Activated CD4-positive, CD25-positive, alpha-beta regulatory T cell (primary cell): ENCODE measurements at regions not wholly inside any gene's neighbourhood (a gene's known extent, or its start where the extent isn't known, plus 50 kb on each side); places are given as distances from the start of the nearest gene placed in this dataset.

Experiments
- DNase-seq, 4 experiments: peaks; one replicate each; lab custom pipeline; 2025; lab: John Stamatoyannopoulos, UW

- DNase-seq, result no peak
These were observed 82.2 kb downstream of the ZNF608 start for GRCh38 chr5:124664287-124664686.

GRCh38 chr5:124663101-124663506 lies 83.3 kb downstream of the ZNF608 start:
- no peak for DNase-seq

DNA sequence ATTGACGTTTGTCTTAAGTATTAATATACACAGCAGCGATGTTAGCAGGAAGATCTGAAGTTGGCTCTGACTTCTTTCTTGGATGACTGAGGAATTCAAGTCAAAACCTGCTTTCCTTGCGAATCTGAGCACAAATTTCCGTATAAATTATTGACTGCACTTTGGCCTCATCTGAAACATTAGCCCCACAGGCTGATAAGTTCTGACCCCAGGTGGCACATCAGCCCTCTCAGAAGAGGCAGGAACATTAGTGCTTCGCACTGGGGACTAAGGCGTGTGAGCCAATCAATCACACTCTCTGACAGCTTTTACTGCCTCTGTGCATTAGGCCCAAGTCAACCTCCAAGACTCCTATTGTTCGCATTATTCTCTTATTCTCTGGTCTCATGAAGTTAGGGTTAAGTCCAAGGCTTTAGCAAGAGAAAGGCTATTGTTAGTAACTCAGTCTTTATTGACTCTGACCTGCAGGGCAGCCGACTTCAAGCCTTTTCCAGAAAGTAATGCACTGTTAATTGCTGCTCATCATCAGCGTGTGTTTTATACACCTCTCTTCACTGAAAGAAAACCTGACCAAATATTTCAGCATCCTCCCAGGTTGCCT lies 84.2 kb downstream of the ZNF608 start:
- DNase-seq, result no peak

DNA sequence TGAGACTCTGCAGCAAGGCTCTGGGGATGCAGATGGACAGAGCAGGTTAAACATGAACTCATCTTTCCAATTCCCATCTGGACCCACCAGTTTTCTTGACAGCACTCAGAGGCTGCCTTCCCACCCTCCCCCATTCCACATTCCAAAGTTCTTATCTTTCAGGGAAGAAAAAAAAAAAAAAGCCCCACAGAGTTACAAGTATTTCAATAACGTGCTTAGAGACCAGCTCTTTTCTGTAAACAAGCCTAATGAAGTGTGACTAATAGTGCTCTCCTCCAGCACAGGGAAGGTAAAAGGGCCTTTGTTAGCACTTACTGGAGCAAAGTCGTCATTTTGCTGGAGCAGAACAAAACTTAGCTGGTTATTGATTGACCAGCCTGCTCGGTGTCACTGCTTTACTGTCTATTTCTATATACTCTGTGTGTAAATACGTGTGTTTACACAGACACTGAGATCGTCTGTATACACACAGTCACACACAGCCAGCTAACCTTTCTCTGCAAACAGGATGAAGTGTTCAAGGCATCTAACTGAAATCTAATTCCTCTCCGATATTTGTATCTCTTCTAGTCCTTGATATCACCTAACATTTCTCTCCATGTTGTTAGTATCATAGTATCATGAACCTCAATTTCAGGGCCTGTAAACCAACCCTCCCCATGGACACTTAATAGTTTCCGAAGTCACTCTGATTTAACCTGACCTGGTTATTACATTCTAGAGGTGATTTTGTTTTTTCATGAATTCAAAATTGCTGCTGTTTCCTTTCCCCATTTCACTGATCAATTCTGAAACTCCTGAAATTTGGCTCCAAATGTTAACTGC lies 84.9 kb downstream of the ZNF608 start:
- no peak for DNase-seq

- DNase-seq, result no peak
These were observed 86.0 kb downstream of the ZNF608 start for GRCh38 chr5:124660229-124661093.

DNA sequence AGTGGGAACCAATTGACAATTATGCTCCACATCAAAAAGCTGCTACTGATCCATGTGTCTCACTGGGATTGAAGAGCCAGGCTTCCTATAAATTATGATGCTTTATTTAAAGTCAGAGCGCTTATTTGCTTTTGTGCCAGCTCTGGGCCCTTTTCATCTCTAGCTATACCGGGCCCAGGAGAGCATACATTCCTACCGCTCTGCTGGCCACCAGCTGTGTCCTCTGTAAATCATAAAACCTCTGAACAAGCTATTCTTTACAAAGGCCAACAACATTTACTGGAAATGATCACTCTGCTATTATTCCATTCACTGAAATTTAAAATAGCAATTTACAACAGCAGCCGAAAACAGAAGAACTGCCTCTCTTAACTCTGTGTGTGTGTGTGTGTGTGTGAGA lies 86.6 kb downstream of the ZNF608 start:
- DNase-seq, result no peak

DNA sequence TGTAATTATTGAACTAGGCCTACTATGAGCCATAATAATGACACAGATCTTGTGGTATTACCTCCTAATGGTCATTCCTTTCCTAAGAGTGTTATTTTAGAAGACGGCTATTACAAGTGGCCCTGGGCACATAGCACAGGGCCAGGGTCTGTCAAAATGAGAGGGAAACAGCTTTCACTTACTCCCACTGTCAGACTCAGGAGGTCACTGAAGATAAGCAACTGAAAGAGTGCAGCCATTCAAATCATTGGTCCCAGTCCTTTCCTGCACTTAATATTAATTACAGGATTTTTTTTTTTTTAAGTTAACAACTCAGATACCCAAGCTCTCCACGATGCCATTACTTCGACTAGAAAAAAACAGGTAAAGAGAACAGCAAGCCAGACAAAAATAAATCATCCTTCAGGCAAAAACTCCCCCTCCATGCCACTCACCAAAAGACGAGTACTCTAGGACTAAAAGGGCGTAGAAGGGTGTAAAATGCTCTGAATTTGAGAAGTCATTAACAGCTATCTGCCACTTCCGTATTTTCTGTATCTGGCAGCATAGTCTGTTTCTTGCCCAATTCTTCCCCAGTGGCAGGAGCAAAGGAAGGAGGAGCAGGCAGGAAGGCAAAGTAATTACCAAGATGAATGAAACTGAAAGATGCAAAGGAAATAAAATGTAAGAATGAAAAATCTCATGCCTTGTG lies 87.4 kb downstream of the ZNF608 start:
- no peak for DNase-seq

DNA sequence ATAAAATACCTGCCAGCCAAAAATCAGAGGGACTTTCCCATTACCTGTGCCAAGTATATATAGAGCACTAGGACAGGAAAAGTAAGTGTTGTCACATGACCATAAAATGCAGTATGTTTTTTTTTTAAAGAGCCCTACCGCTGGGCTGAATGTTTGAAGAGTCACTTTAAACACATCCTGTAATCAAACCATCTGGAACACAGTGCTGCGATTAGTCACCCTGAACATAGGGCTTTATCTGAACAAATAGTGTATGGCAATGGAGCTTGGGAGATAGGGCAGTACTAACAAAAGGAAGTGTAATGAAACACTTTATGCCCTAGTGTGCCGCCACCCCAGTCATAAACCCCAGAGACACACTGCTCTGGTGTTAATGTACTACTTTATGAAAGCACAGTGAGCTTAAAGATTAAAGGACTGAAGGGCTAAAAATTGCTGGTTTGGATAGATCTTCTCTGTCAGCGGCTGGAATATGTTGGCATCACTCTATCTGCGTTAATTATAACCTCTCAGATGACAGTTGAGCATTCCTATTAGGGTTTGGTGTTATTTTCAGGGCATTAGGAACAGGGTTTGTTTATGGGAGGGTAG lies 90.4 kb downstream of the ZNF608 start:
- no peak for DNase-seq

- no peak for DNase-seq
These were observed 91.1 kb downstream of the ZNF608 start for GRCh38 chr5:124655251-124655917.

GRCh38 chr5:124654418-124654817 lies 92.0 kb downstream of the ZNF608 start:
- no peak for DNase-seq

GRCh38 chr5:124653666-124654065 lies 92.8 kb downstream of the ZNF608 start:
- DNase-seq, result no peak

GRCh38 chr5:124652892-124653441 lies 93.5 kb downstream of the ZNF608 start:
- DNase-seq, result no peak

DNA sequence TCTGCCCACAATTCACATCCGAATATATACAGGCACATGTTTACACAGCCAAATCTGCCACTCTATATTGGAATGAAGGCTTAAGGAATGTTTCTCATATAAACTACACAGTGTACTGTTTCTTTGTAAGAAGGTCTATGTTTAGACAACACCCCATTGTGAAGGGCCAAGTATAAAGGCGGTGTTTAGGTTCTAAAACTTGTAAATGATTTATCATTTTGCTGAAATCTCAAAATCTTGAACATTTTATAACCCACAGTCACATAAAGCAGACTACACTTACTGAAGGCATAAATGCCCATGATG lies 94.0 kb downstream of the ZNF608 start:
- no peak for DNase-seq

DNA sequence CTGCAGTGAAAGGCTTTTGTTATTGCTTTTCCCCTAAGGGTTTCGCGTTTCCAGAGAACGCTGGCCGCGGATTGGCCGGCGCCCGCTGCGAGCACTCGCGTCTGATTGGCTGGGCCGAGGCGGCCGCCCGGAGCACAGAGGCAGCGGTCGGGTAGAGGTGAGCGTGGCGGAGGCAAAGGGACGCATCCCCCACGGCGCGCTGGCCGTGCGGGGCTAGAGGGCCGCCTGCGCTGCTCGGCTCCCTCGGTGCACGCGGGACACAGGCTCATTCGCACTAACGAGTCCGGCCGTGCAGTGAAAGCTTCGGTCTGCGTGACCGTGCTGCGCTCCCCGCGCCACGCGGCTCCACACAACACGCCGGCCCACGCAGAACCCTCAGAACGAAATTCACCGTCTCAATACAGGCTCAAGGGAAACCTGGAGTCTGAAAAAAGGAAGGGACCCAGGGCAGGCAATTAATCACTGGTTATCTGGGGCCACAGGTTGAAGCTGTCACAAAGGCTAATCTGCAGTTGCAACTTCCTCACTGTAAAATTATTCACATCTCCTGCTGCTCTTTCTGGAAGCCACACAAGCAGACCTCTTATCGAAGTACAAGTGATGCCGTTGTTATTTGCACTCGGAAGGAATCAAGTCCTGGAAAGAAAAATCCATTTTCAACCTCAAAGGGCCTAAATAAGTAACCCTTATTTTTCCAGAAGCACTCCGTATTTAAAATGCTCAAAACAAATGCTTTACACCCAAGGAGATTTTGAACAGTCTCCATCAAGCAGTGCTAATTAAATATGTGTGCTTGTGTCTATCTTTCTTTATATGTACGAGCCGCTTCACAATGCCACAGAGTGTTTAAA lies 94.6 kb downstream of the ZNF608 start:
- no peak for DNase-seq

GRCh38 chr5:124650951-124651662 lies 95.3 kb downstream of the ZNF608 start:
- DNase-seq, result no peak

GRCh38 chr5:124650147-124650561 lies 96.3 kb downstream of the ZNF608 start:
- DNase-seq, result no peak

GRCh38 chr5:124649491-124650146 lies 96.8 kb downstream of the ZNF608 start:
- peak in 2 of 4 experiments; percentile 2 to 12 for DNase-seq

DNA sequence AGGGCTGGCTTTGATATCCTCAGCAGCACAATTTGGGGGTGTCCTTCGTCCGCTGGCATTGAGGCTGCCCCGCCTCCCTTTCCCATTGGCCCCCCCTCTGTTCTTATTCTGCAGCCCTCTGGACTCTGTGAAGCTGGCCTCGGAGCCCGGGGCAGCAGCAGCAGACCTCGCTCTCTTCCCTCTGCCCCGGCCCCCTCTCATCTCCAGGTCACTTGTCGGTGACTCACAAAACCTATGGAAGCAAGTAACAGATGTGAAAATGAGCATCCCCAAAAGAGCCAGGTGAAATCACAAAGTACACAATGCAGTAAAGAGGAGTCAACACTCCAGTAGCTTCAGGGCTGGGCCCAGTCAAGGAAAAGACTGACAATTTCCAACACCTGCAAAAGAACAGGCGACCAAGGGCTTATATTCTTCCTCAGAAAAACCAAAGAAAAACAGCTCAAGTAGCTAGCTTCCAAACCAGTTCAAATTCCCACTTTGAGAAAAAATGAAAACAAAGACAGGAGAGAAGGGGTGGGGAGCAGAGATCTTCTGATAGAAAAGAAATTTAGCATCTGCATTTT lies 97.5 kb downstream of the ZNF608 start:
- DNase-seq, result no peak

DNA sequence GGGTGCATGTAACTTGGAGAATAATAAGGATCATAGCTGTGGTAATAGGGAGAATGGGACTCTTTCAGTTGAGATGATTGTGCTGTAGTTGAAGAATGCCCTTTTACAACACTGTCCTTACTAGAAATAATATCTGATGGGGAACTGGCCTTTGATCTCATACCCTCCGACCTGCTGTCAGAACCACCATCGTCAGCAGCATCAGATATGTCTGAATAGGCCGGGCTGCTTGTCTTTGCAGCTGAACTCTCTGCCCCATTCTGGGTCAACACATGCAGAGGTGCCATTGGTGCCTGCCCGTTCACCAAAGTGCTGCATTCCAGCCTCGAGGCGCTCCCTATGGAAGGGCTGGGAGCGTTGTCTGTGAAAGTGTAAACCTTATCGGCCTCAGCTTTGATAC lies 99.1 kb downstream of the ZNF608 start:
- DNase-seq, result no peak
